Right renal pelvis (tissue), 4 donors: ENCODE measurements at regions not wholly inside any gene's neighbourhood (a gene's known extent, or its start where the extent isn't known, plus 50 kb on each side); places are given as distances from the start of the nearest gene placed in this dataset.
"Not testable (repeated sequence)": the region's sequence is repeated elsewhere in the genome, so short reads cannot be mapped to it uniquely, and the experiment has no call there.

ENCODE experiments used
- DNase-seq, 4 donors: peaks; one replicate each; pipeline ENCODE4 v3.0.0-alpha.2; 2013; ENCODE audit warnings: low read depth in 4 of 4, low spot score in 3 of 4, missing footprints in 1 of 4

GRCh38 chr1:161454865-161455707 lies 50.2 kb upstream of the FCGR2A start:
- DNase-seq: not testable (repeated sequence)

GRCh38 chr1:161453950-161454864 lies 51.0 kb upstream of the FCGR2A start:
- DNase-seq: not testable (repeated sequence)

- not testable (repeated sequence) for DNase-seq
These were observed 53.4 kb upstream of the FCGR2A start for GRCh38 chr1:161451698-161452348.

- DNase-seq: not testable (repeated sequence)
These were observed 57.4 kb upstream of the FCGR2A start for GRCh38 chr1:161447760-161448332.

GRCh38 chr1:161447040-161447759 lies 58.1 kb upstream of the FCGR2A start:
- not testable (repeated sequence) for DNase-seq

GRCh38 chr1:161444725-161445124 lies 60.5 kb upstream of the FCGR2A start:
- not testable (repeated sequence) for DNase-seq

GRCh38 chr1:161444255-161444654 lies 61.0 kb upstream of the FCGR2A start:
- DNase-seq: not testable (repeated sequence)

GRCh38 chr1:161440312-161440894 lies 64.9 kb upstream of the FCGR2A start:
- peak in 1 of 4 donors; percentile 31 for DNase-seq

- no peak for DNase-seq
These were observed 65.7 kb upstream of the FCGR2A start for GRCh38 chr1:161439280-161440232.

- not testable (repeated sequence) for DNase-seq
These were observed 65.5 kb upstream of the CFAP126 start for GRCh38 chr1:161433191-161433590.

GRCh38 chr1:161432091-161432490 lies 64.4 kb upstream of the CFAP126 start:
- no peak for DNase-seq

GRCh38 chr1:161427733-161428516 lies 60.2 kb upstream of the CFAP126 start:
- DNase-seq: no peak

GRCh38 chr1:161422914-161423313 lies 55.2 kb upstream of the CFAP126 start:
- DNase-seq: not testable (repeated sequence)

GRCh38 chr1:161421456-161421855 lies 53.8 kb upstream of the CFAP126 start:
- no peak for DNase-seq

- no peak for DNase-seq
These were observed 53.2 kb upstream of the CFAP126 start for GRCh38 chr1:161420763-161421455.

- not testable (repeated sequence) for DNase-seq
These were observed 49.9 kb upstream of the CFAP126 start for GRCh38 chr1:161417536-161417935.
